K562 (cell line): ENCODE measurements at regions not wholly inside any gene's neighbourhood (a gene's known extent, or its start where the extent isn't known, plus 50 kb on each side); places are given as distances from the start of the nearest gene placed in this dataset.

ENCODE experiments used
- ATAC-seq: fragments of 200-7000 bp; cut with Tn5 transposase; 3 replicates; pipeline ENCODE4 v1.9.1; 2020; ENCODE audit warnings: moderate library complexity
- BruUV-seq: library from RNA; stranded (reverse); fragments of 400-500 nt; replicated peaks from 2 replicates; lab custom pipeline; 2021; lab: Mats Ljungman, UMichigan
- CTCF ChIA-PET: fragments of 300-600 bp; formaldehyde crosslinking; extraction: SDS; loops from one replicate; lab custom pipeline; 2021; ENCODE audit warnings: low intra/inter-chr PET ratio; lab: Yijun Ruan, JAX
- POLR2A ChIA-PET: fragments of 300-600, 350-650 bp; sonication (Branson Sonifier 250); formaldehyde crosslinking; extraction: SDS; loops from one replicate; lab custom pipeline; 2021; ENCODE audit warnings: antibody characterized with exemption, inconsistent platforms; lab: Yijun Ruan, JAX
- DNase-seq, 4 experiments: peaks; one replicate each; pipeline versions ENCODE4 v3.0.0 to v3.0.0-alpha.2; 2011 to 2018; ENCODE audit warnings: low spot score in 3 of 4, mixed read lengths in 3 of 4; ENCODE audit errors: extremely low read depth in 1 of 4
- FAIRE-seq: peaks from 2 replicates; lab custom pipeline; 2011; peaks lifted over from hg19 to GRCh38; lab: Jason Lieb, UNC
- H2AFZ ChIP-seq: 2 replicates; pipeline ENCODE4 v1.6.0; 2011; ENCODE audit warnings: low read depth, low read length, control low read depth, inconsistent platforms
- H3K27ac ChIP-seq: fragments of 200-600 bp; 3 replicates; pipeline ENCODE4 v1.8.0; 2011; ENCODE audit warnings: low read depth, mild to moderate bottlenecking, control low read depth, inconsistent platforms, low read length, moderate library complexity, mixed read lengths; ENCODE audit errors: extremely low read depth
- H3K27me3 ChIP-seq, 2 experiments: fragments of 300-600 bp in 1 of 2; 2 replicates in 1 of 2; 3 replicates in 1 of 2; pipeline versions ENCODE4 v1.6.0 to v1.8.0; 2011; ENCODE audit warnings: inconsistent platforms in 2 of 2, low read length in 2 of 2, mild to moderate bottlenecking in 1 of 2, mixed read lengths in 1 of 2, moderate library complexity in 1 of 2; ENCODE audit not compliant: control insufficient read depth in 2 of 2, insufficient read depth in 2 of 2
- H3K36me3 ChIP-seq: fragments of 300-600 bp; 3 replicates; pipeline ENCODE4 v1.8.0; 2011; ENCODE audit warnings: mild to moderate bottlenecking, low read length, inconsistent platforms; ENCODE audit not compliant: control insufficient read depth, insufficient read depth
- H3K4me1 ChIP-seq, 2 experiments: fragments of 200-600 bp in 1 of 2; replicated peaks in 1 of 2; 2 replicates in 1 of 2; 3 replicates in 1 of 2; pipeline versions ENCODE4 v1.5.1 to v1.8.0; 2011; ENCODE audit warnings: inconsistent platforms in 2 of 2, low read length in 2 of 2, mild to moderate bottlenecking in 1 of 2, mixed read lengths in 1 of 2, moderate library complexity in 1 of 2; ENCODE audit not compliant: control insufficient read depth in 2 of 2, insufficient read depth in 2 of 2
- H3K4me2 ChIP-seq: 2 replicates; pipeline ENCODE4 v1.6.1; 2011; ENCODE audit warnings: low read length, control low read depth, inconsistent platforms, mixed read lengths; ENCODE audit not compliant: insufficient read depth
- H3K4me3 ChIP-seq: fragments of 200-600 bp; sonication (generic), shearing (Covaris generic); 2 replicates; pipeline ENCODE4 v1.5.1; 2016; ENCODE audit warnings: control low read depth, inconsistent platforms
- H3K79me2 ChIP-seq: fragments of 200-600 bp; 3 replicates; pipeline ENCODE4 v1.8.0; 2011; ENCODE audit warnings: low read length, inconsistent platforms; ENCODE audit not compliant: control insufficient read depth, insufficient read depth
- H3K9ac ChIP-seq, 2 experiments: 2 replicates each; pipeline versions ENCODE4 v1.6.0 to v1.6.1; 2011; ENCODE audit warnings: low read depth in 2 of 2, low read length in 2 of 2, control low read depth in 1 of 2, inconsistent platforms in 1 of 2, mild to moderate bottlenecking in 1 of 2, mixed read lengths in 1 of 2; ENCODE audit not compliant: insufficient read depth in 1 of 2
- H3K9me1 ChIP-seq: one replicate; pipeline ENCODE4 v1.6.0; 2011; ENCODE audit warnings: inconsistent platforms, mild to moderate bottlenecking, low read length, moderate library complexity; ENCODE audit not compliant: control insufficient read depth, insufficient read depth
- H3K9me3 ChIP-seq: replicated peaks from 2 replicates; pipeline ENCODE4 v1.5.1; 2011; ENCODE audit warnings: low read depth, low read length, inconsistent platforms; ENCODE audit not compliant: control insufficient read depth, insufficient read depth
- H4K20me1 ChIP-seq: replicated peaks from 2 replicates; pipeline ENCODE4 v1.6.1; 2011; ENCODE audit warnings: low read length, inconsistent platforms, mixed read lengths; ENCODE audit not compliant: control insufficient read depth, insufficient read depth
- BRCA1 ChIP-seq, 2 experiments: fragments of 450-650 bp in 1 of 2; sonication (generic) in 1 of 2; formaldehyde crosslinking in 1 of 2; IDR thresholded peaks; 2 replicates each; pipeline versions ENCODE4 v1.5.0 to v1.6.1; 2017 to 2020; ENCODE audit warnings: mild to moderate bottlenecking in 1 of 2, missing genetic modification reagents in 1 of 2
- CBX8 ChIP-seq: fragments of 200-600 bp; sonication (generic); IDR thresholded peaks from 2 replicates; pipeline ENCODE4 v1.6.1; 2012; ENCODE audit warnings: borderline replicate concordance, mixed run types, low read depth, mild to moderate bottlenecking, moderate library complexity, mixed read lengths, low read length, control low read depth, inconsistent platforms; ENCODE audit not compliant: poor library complexity, severe bottlenecking; ENCODE audit errors: extremely low read depth
- FUS ChIP-seq: fragments of 200-400 bp; formaldehyde crosslinking; optimal IDR thresholded peaks from 2 replicates; pipeline ENCODE3; 2017; ENCODE audit warnings: low read depth, low read length
- HCFC1 ChIP-seq: IDR thresholded peaks from 2 replicates; pipeline ENCODE4 v1.6.1; 2012; ENCODE audit warnings: low read depth, low read length, improper control_type of control experiment
- KDM1A ChIP-seq, 2 experiments: fragments of 450-650 bp; IDR thresholded peaks; 2 replicates each; pipeline ENCODE4 v1.6.1; 2016; ENCODE audit warnings: mild to moderate bottlenecking in 2 of 2
- SAP30 ChIP-seq: fragments of 200-600 bp; sonication (generic); IDR thresholded peaks from 2 replicates; pipeline ENCODE4 v1.6.1; 2012; ENCODE audit warnings: borderline replicate concordance, low read depth, mild to moderate bottlenecking, moderate library complexity, low read length, control low read depth, inconsistent platforms; ENCODE audit not compliant: insufficient read depth, poor library complexity, severe bottlenecking
- SRSF7 ChIP-seq: fragments of 200-400 bp; formaldehyde crosslinking; optimal IDR thresholded peaks from 2 replicates; pipeline ENCODE3; 2017; ENCODE audit warnings: mild to moderate bottlenecking, low read depth, low read length
- TBP ChIP-seq: optimal IDR thresholded peaks from 2 replicates; pipeline ENCODE3; 2011; ENCODE audit warnings: low read depth, low read length, improper control_type of control experiment
- TRIM24 ChIP-seq, 2 experiments: fragments of 450-650 bp; IDR thresholded peaks; 2 replicates each; pipeline ENCODE4 v1.6.1; 2016
- ZKSCAN3 ChIP-seq: fragments of 250-450 bp; sonication (Bioruptor Pico); IDR thresholded peaks from 2 replicates; pipeline ENCODE4 v1.4.0; 2020
- ZNF354B ChIP-seq: fragments of 250-450 bp; sonication (Bioruptor Pico); IDR thresholded peaks from 2 replicates; pipeline ENCODE4 v1.4.0; 2020
- ZNF696 ChIP-seq: fragments of 250-450 bp; sonication (Bioruptor Pico); conservative IDR thresholded peaks from 2 replicates; pipeline ENCODE4 v1.4.0; 2020; ENCODE audit warnings: mild to moderate bottlenecking, moderate library complexity
- WGBS: fragments of 100-300 bp; shearing (Covaris generic); methylation state at CpG from one replicate; pipeline ENCODE4 v1.1.6; 2016; ENCODE audit warnings: low coverage, mixed read lengths; ENCODE audit not compliant: insufficient coverage; ENCODE audit errors: missing lambda C conversion rate; 5-methylcytosine and 5-hydroxymethylcytosine counted together
- in situ Hi-C: fragments of 300-500 bp; cut with MboI; formaldehyde crosslinking; loops from 4 replicates; pipeline ENCODE4 v1.15.0; 2018; ENCODE audit warnings: inconsistent platforms, mixed read lengths
- intact Hi-C: fragments of 100-400 bp; cut with micrococcal nuclease; formaldehyde crosslinking; loops from 2 replicates; pipeline ENCODE4 v1.14.2; 2022
- TF ChIP-seq, protein P1 (sequence below): fragments of 250-450 bp; sonication (Bioruptor Pico); IDR thresholded peaks from 2 replicates; pipeline ENCODE4 v1.9.0; 2021; ENCODE audit warnings: mild to moderate bottlenecking
- TF ChIP-seq, protein P2 (sequence below): fragments of 250-450 bp; sonication (Bioruptor Pico); IDR thresholded peaks from 2 replicates; pipeline ENCODE4 v1.8.0; 2021; ENCODE audit warnings: borderline replicate concordance, mild to moderate bottlenecking, moderate library complexity; ENCODE audit not compliant: poor library complexity, severe bottlenecking

DNA sequence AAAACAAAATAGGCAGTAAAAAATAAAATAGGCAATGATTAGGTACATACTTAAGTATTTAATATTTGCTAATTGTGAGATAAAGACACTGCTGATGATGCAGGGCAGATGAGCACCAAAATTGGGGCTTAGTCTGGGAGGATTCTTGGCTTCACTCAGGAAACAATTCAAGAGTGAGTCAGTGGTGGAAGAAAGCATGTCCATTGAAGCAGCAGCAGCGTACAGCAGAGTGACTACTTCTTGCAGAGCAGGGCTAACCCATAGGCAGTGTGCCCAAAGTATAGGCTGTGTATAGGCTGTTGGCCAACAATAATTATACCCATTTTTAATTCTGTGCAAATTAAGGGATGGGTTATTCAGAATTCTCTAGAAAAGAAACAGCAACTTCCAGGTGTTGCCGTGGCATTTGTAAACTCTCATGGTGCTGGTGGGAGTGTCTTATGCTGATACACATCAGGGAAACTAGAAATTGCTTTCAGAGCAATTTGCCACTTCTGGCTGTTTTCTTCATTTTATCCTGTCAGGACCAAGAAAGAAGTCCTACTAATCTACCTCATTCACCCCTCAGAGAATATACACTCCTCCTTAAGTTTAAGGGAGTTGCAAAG, 317.3 kb upstream of the NAALADL2 start:
- no TSS peak for BruUV-seq
- Histone ChIP-seq H3K27ac (no peak overlapping the region), H3K4me1 (no peaks in the 10 kb centered on the region), H3K79me2 (no peaks in the 10 kb centered on the region), H3K9ac (no peak overlapping the region), H3K4me3 (no peak overlapping the region), H3K27me3 (no peaks in the 10 kb centered on the region), H4K20me1 (no peaks in the 10 kb centered on the region), H3K9me3 (no peaks in the 10 kb centered on the region), H3K4me2 (no peak overlapping the region), H3K36me3 (no peaks in the 10 kb centered on the region), H2AFZ (no peak overlapping the region), H3K9me1 (no peaks in the 10 kb centered on the region)
- in situ Hi-C loops (no loop called here), intact Hi-C loops (no loop called here)
- DNase-seq (no peak), ATAC-seq (no peak), FAIRE-seq (no peak)
- POLR2A ChIA-PET: no interaction called here
- CTCF ChIA-PET: no interaction called here
- WGBS: 0% methylated on average over 2 of the region's 2 CpGs
- TF ChIP-seq KDM1A (IDR thresholded peaks at IDR 0.05): no peak
- no peak for TF ChIP-seq ZNF354B (CRISPR knock-in tag)
- TF ChIP-seq SRSF7: no peak
- TF ChIP-seq, protein P1, sequence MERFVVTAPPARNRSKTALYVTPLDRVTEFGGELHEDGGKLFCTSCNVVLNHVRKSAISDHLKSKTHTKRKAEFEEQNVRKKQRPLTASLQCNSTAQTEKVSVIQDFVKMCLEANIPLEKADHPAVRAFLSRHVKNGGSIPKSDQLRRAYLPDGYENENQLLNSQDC (CRISPR knock-in tag): no peak
- no peak for TF ChIP-seq HCFC1
- no peak for TF ChIP-seq TBP
- no peak for TF ChIP-seq BRCA1 (IDR thresholded peaks at IDR 0.05)
- TF ChIP-seq BRCA1 (CRISPR knock-in tag; IDR thresholded peaks at IDR 0.05): no peak
- TF ChIP-seq, protein P2, sequence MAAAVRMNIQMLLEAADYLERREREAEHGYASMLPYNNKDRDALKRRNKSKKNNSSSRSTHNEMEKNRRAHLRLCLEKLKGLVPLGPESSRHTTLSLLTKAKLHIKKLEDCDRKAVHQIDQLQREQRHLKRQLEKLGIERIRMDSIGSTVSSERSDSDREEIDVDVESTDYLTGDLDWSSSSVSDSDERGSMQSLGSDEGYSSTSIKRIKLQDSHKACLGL (CRISPR knock-in tag): no peak
- TF ChIP-seq ZKSCAN3 (CRISPR knock-in tag): no peak
- no peak for TF ChIP-seq TRIM24 (IDR thresholded peaks at IDR 0.05)
- TF ChIP-seq FUS: no peak
- no peak for TF ChIP-seq CBX8
- no peak for TF ChIP-seq SAP30
- TF ChIP-seq ZNF696 (CRISPR knock-in tag): no peak
